Breast epithelium (tissue), 3 donors: ENCODE measurements at regions not wholly inside any gene's neighbourhood (a gene's known extent, or its start where the extent isn't known, plus 50 kb on each side); places are given as distances from the start of the nearest gene placed in this dataset.

Experiments
- POLR2A ChIP-seq: fragments of 450-650 bp; IDR thresholded peaks from one replicate; pipeline ENCODE4 v1.6.1; 2016; ENCODE audit warnings: antibody characterized with exemption, mild to moderate bottlenecking, moderate library complexity
- POLR2AphosphoS5 ChIP-seq, 3 donors: sonication (generic); formaldehyde crosslinking; IDR thresholded peaks; one replicate each; pipeline ENCODE4 v1.6.1; 2017; ENCODE audit warnings: antibody characterized with exemption in 3 of 3
- TF ChIP-seq, protein P1 (sequence below), 3 donors: fragments of 450-650 bp; IDR thresholded peaks; one replicate each; pipeline ENCODE4 v1.5.1; 2016 to 2017; ENCODE audit warnings: antibody characterized with exemption in 3 of 3, mild to moderate bottlenecking in 3 of 3, moderate library complexity in 3 of 3

DNA sequence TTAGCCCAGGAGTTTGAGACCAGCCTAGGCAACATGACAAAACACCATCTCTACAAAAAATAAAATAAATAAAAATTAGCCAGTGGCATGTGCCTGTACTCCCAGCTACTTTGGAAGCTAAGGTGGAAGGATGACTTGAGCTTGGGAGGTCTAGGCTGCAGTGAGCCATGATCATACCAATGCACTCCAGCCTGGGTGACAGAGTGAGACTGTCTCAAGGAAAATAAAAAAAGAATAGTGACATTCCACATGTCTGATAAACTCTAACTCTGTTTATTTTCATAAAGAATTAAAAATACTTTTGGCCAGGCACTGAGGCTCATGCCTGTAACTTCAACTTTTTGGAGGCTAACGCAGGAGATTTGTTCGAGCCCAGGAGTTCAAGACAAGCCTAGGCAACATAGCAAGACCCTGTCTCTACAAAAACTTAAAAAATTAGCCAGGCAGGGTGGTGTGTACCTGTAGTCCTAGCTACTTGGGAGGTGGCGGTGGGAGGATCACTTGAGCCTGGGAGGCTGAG lies 115.1 kb downstream of the GJA1 start:
- TF ChIP-seq, protein P1, sequence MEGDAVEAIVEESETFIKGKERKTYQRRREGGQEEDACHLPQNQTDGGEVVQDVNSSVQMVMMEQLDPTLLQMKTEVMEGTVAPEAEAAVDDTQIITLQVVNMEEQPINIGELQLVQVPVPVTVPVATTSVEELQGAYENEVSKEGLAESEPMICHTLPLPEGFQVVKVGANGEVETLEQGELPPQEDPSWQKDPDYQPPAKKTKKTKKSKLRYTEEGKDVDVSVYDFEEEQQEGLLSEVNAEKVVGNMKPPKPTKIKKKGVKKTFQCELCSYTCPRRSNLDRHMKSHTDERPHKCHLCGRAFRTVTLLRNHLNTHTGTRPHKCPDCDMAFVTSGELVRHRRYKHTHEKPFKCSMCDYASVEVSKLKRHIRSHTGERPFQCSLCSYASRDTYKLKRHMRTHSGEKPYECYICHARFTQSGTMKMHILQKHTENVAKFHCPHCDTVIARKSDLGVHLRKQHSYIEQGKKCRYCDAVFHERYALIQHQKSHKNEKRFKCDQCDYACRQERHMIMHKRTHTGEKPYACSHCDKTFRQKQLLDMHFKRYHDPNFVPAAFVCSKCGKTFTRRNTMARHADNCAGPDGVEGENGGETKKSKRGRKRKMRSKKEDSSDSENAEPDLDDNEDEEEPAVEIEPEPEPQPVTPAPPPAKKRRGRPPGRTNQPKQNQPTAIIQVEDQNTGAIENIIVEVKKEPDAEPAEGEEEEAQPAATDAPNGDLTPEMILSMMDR (IDR thresholded peaks at IDR 0.05): no peak
- TF ChIP-seq POLR2A: no peak
- no peak for TF ChIP-seq POLR2AphosphoS5 (IDR thresholded peaks at IDR 0.05)
